ENCODE measurements at regions not wholly inside any gene's neighbourhood (a gene's known extent, or its start where the extent isn't known, plus 50 kb on each side); places are given as distances from the start of the nearest gene placed in this dataset.

DNA sequence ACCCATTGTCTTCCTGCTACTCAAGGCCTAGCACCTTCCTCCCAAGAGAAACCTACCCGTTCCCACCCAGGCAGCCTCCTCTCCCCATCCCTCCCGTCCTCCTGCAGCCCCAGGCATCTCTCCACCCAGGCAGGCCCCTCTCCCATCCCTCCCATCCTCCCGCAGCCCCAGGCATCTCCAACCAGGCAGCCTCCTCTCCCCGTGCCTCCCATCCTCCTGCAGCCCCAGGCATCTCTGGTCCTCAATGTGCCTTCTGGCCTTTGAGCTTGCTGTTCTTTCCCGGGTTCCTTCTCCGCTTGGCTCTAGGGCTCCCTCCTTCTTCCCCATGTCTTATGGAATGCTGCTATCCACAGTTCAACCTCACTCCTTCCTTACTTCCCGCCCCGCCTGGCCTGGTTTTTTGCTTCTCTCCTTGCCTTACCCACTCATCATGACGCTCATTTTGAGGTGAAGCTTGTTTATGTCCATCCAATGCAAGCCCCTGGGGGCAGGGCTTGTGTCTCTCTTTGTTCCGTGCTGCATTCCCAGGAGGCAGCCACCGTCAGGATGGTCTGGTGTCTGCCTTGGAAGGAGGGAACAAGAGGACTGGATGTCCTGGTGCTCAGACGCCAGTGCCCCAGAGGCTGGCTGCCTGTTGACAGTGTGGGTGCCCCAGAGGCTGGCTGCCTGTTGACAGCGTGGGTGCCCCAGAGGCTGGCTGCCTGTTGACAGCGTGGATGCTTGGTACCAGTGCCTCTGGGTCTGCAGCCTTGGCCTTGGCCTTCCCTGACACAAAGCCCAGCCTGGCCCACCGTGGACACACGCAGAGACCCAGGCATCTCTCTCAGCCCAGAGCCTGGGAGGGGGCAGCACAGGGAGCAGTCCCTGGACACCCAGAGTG is 815.7 kb downstream of the BRD1 start:
- TF ChIP-seq CTCF (IDR thresholded peaks at IDR 0.05) = no peak
- DNase-seq (ENCODE audit: low spot score) = peak; percentile 69
- Histone ChIP-seq H3K4me3 (peak overlapping the region; percentile 38), H3K27ac (peak overlapping the region; percentile 29 to 85)

- Histone ChIP-seq H3K4me3 (no peak overlapping the region), H3K27ac (peak overlapping the region; percentile 29 to 85)
- TF ChIP-seq CTCF (IDR thresholded peaks at IDR 0.05) = no peak
- DNase-seq (ENCODE audit: low spot score) = peak; percentile 58
Observed at GRCh38 chr22:49011379-49011768, 816.3 kb downstream of the BRD1 start.

- DNase-seq (ENCODE audit: low spot score) = peak; percentile 62
- Histone ChIP-seq H3K27ac (peak overlapping the region; percentile 29 to 85), H3K4me3 (no peak overlapping the region)
- no peak for TF ChIP-seq CTCF (IDR thresholded peaks at IDR 0.05)
Observed at GRCh38 chr22:49010901-49011300, 816.8 kb downstream of the BRD1 start.

DNA sequence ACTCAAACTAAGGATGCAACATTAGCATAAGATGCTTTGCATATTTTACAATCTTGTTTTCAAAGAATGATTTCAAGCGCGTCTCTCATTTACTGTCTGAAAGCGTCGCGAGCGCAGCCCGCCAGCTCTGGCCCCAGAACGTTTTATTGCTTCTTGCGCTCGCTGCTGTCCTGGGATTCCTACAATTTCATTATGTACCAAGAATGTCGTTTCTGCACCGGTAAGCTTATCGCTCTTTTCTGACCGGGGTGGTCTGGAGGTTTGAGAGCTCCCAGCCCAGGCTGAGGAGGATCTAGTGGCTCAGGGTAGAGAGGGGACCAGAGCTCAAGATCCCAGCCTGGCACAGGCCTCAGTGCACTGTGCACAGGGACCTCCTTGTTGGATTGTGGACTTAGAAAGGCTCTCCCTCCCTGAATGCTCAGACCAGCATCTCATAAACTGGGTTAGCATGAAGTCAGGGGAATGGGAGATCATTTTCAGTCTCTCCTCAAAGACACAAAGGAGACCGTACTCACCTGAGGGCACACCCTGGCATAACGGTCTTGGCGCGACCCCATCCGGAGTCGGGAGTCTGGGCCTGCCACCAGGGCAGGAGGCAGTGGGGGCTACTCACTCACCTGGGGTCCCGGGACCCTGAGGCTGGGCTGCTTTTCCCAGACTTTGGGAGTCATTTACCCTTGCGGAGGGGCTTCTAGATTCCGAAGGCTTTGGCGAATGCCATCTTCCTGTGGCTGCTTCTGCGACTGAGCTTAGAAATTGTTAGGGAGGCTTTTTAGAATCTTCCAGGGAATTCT is 817.4 kb downstream of the BRD1 start:
- no peak for TF ChIP-seq CTCF (IDR thresholded peaks at IDR 0.05)
- Histone ChIP-seq H3K27ac (peak overlapping the region in 1 of 2 donors; percentile 85), H3K4me3 (no peak overlapping the region)
- peak; percentile 66 for DNase-seq (ENCODE audit: low spot score)

DNA sequence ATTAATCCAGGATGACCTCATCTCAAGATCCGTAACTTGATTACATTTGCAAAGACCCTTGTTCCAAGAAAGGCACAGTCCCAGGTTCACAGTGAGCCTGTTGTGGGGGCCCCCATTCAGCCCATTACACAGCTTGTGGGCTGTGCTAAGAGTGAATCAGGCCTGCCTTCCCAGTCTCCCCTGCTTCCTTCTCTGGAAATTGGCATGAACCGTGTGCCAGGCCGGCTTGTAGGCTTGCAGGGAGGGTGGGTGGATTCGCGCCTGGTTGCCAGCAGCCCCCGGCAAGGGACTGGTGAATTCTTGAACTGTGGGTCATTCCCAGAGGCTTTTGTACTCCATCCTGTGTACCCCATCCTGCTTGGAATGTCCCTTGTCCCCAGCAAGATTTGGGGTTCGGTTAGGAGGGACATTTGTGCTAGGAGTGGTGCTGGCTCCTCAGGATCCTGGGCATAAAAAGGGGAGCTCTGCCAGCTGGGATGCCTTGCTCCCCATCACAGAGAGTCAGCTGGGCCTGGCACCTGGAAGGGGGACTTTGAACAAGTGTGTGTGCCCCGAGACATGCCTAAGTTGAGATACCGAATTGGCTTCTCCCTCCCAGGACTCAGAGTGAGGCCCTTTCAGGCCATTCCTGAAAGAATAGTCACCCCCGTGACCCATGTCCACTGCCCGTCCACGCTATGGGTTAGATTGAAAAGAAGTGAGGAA is 818.2 kb downstream of the BRD1 start:
- DNase-seq (ENCODE audit: low spot score) = peak; percentile 40
- Histone ChIP-seq H3K4me3 (no peak overlapping the region), H3K27ac (peak overlapping the region in 1 of 2 donors; percentile 41)
- TF ChIP-seq CTCF (IDR thresholded peaks at IDR 0.05) = no peak

- no peak for TF ChIP-seq CTCF (IDR thresholded peaks at IDR 0.05)
- Histone ChIP-seq H3K27ac (peak overlapping the region in 1 of 2 donors; percentile 41), H3K4me3 (no peak overlapping the region)
- DNase-seq (ENCODE audit: low spot score) = peak; percentile 41
Observed at GRCh38 chr22:49008682-49009235, 818.9 kb downstream of the BRD1 start.
